Loucy (cell line): ENCODE measurements at regions not wholly inside any gene's neighbourhood (a gene's known extent, or its start where the extent isn't known, plus 50 kb on each side); places are given as distances from the start of the nearest gene placed in this dataset.

ENCODE experiments used
- H2AFZ ChIP-seq: fragments of 200-600 bp; sonication (generic); 2 replicates; pipeline ENCODE4 v1.6.0; 2016; ENCODE audit warnings: antibody characterized with exemption, mild to moderate bottlenecking, low read length, moderate library complexity
- H3F3A ChIP-seq: fragments of 200-600 bp; 2 replicates; pipeline ENCODE4 v1.6.0; 2016; ENCODE audit warnings: antibody characterized with exemption, low read depth, mild to moderate bottlenecking
- H3K27me3 ChIP-seq: fragments of 200-600 bp; sonication (generic); 2 replicates; pipeline ENCODE4 v1.6.1; 2014; ENCODE audit warnings: low read length, mild to moderate bottlenecking; ENCODE audit not compliant: insufficient read depth, poor library complexity, severe bottlenecking
- H3K36me3 ChIP-seq: fragments of 200-600 bp; sonication (generic); 2 replicates; pipeline ENCODE4 v1.6.1; 2016; ENCODE audit warnings: low read length; ENCODE audit not compliant: insufficient read depth
- H3K4me1 ChIP-seq: fragments of 200-600 bp; sonication (generic); 2 replicates; pipeline ENCODE4 v1.5.1; 2014; ENCODE audit warnings: low read length, mild to moderate bottlenecking; ENCODE audit not compliant: insufficient read depth, poor library complexity, severe bottlenecking
- H3K4me2 ChIP-seq: fragments of 200-600 bp; sonication (generic); 2 replicates; pipeline ENCODE4 v1.6.0; 2014; ENCODE audit warnings: antibody characterized with exemption, low read length, low read depth, mild to moderate bottlenecking; ENCODE audit not compliant: poor library complexity, severe bottlenecking
- H3K4me3 ChIP-seq: fragments of 200-600 bp; sonication (generic); 2 replicates; pipeline ENCODE4 v1.5.1; 2014; ENCODE audit warnings: low read length, mild to moderate bottlenecking, mixed read lengths; ENCODE audit not compliant: poor library complexity, severe bottlenecking
- H3K79me2 ChIP-seq: fragments of 200-600 bp; sonication (generic); 2 replicates; pipeline ENCODE4 v1.6.1; 2014; ENCODE audit warnings: low read length; ENCODE audit not compliant: insufficient read depth
- H3K9ac ChIP-seq: fragments of 200-600 bp; sonication (generic); 2 replicates; pipeline ENCODE4 v1.6.0; 2014; ENCODE audit warnings: mild to moderate bottlenecking, low read depth, low read length, moderate library complexity; ENCODE audit not compliant: poor library complexity, severe bottlenecking
- H3K9me2 ChIP-seq: fragments of 200-600 bp; sonication (generic); replicated peaks from 2 replicates; pipeline ENCODE4 v1.6.1; 2016; ENCODE audit warnings: low read depth, low read length, mixed read lengths
- H3K9me3 ChIP-seq: fragments of 200-600 bp; sonication (generic); 2 replicates; pipeline ENCODE4 v1.6.1; 2014; ENCODE audit warnings: mild to moderate bottlenecking, antibody characterized with exemption, low read length, low read depth; ENCODE audit not compliant: insufficient read depth
- H4K20me1 ChIP-seq: fragments of 200-600 bp; sonication (generic); 2 replicates; pipeline ENCODE4 v1.6.0; 2014; ENCODE audit warnings: antibody characterized with exemption, low read length, mild to moderate bottlenecking; ENCODE audit not compliant: insufficient read depth, poor library complexity, severe bottlenecking
- CTCF ChIP-seq: fragments of 200-600 bp; sonication (generic); conservative IDR thresholded peaks from 2 replicates; pipeline ENCODE4 v1.5.1; 2014; ENCODE audit warnings: mild to moderate bottlenecking, antibody characterized with exemption, low read length
- EZH2phosphoT487 ChIP-seq: fragments of 200-600 bp; IDR thresholded peaks from 2 replicates; pipeline ENCODE4 v1.6.1; 2018; ENCODE audit warnings: antibody characterized with exemption, mild to moderate bottlenecking, moderate library complexity, borderline replicate concordance

GRCh38 chr12:83985084-83985483 lies 927.5 kb downstream of the SLC6A15 start:
- Histone ChIP-seq H3K79me2 (no peaks in the 10 kb centered on the region), H3K9ac (no peak overlapping the region), H3K9me2 (no peaks in the 10 kb centered on the region), H3K9me3 (no peaks in the 10 kb centered on the region), H4K20me1 (no peaks in the 10 kb centered on the region), H3K4me2 (no peak overlapping the region), H2AFZ (no peak overlapping the region), H3F3A (no peaks in the 10 kb centered on the region), H3K4me1 (no peaks in the 10 kb centered on the region), H3K36me3 (no peaks in the 10 kb centered on the region), H3K27me3 (no peaks in the 10 kb centered on the region), H3K4me3 (no peak overlapping the region)
- TF ChIP-seq CTCF (no peak), EZH2phosphoT487 (no peak)

GRCh38 chr12:83980398-83980797 lies 932.2 kb downstream of the SLC6A15 start:
- H3K4me1 ChIP-seq = no peaks in the 10 kb centered on the region
- H3K9ac ChIP-seq = no peak overlapping the region
- TF ChIP-seq EZH2phosphoT487 (no peak), CTCF (no peak)
- no peak overlapping the region for H3K4me2 ChIP-seq
- H3F3A ChIP-seq = no peaks in the 10 kb centered on the region
- no peaks in the 10 kb centered on the region for H3K36me3 ChIP-seq
- no peaks in the 10 kb centered on the region for H3K79me2 ChIP-seq
- H3K4me3 ChIP-seq = no peak overlapping the region
- no peaks in the 10 kb centered on the region for H3K27me3 ChIP-seq
- H4K20me1 ChIP-seq = no peaks in the 10 kb centered on the region
- H3K9me2 ChIP-seq = no peaks in the 10 kb centered on the region
- H2AFZ ChIP-seq = no peak overlapping the region
- H3K9me3 ChIP-seq = no peaks in the 10 kb centered on the region

GRCh38 chr12:83979785-83980184 lies 932.8 kb downstream of the SLC6A15 start:
- Histone ChIP-seq H3K9me2 (no peaks in the 10 kb centered on the region), H3K36me3 (no peaks in the 10 kb centered on the region), H2AFZ (no peak overlapping the region), H3K27me3 (no peaks in the 10 kb centered on the region), H3K9ac (no peak overlapping the region), H3K4me2 (no peak overlapping the region), H3K79me2 (no peaks in the 10 kb centered on the region), H3K9me3 (no peaks in the 10 kb centered on the region), H3F3A (no peaks in the 10 kb centered on the region), H3K4me3 (no peak overlapping the region), H3K4me1 (no peaks in the 10 kb centered on the region), H4K20me1 (no peaks in the 10 kb centered on the region)
- TF ChIP-seq EZH2phosphoT487 (no peak), CTCF (no peak)
